ENCODE measurements at regions not wholly inside any gene's neighbourhood (a gene's known extent, or its start where the extent isn't known, plus 50 kb on each side); places are given as distances from the start of the nearest gene placed in this dataset.

GRCh38 chr4:52212702-52213101 is 161.6 kb downstream of the SPATA18 start:
- TF ChIP-seq, protein P1, sequence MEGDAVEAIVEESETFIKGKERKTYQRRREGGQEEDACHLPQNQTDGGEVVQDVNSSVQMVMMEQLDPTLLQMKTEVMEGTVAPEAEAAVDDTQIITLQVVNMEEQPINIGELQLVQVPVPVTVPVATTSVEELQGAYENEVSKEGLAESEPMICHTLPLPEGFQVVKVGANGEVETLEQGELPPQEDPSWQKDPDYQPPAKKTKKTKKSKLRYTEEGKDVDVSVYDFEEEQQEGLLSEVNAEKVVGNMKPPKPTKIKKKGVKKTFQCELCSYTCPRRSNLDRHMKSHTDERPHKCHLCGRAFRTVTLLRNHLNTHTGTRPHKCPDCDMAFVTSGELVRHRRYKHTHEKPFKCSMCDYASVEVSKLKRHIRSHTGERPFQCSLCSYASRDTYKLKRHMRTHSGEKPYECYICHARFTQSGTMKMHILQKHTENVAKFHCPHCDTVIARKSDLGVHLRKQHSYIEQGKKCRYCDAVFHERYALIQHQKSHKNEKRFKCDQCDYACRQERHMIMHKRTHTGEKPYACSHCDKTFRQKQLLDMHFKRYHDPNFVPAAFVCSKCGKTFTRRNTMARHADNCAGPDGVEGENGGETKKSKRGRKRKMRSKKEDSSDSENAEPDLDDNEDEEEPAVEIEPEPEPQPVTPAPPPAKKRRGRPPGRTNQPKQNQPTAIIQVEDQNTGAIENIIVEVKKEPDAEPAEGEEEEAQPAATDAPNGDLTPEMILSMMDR (IDR thresholded peaks at IDR 0.05; ENCODE audit: control insufficient read depth, extremely low read depth, insufficient read depth): no peak

DNA sequence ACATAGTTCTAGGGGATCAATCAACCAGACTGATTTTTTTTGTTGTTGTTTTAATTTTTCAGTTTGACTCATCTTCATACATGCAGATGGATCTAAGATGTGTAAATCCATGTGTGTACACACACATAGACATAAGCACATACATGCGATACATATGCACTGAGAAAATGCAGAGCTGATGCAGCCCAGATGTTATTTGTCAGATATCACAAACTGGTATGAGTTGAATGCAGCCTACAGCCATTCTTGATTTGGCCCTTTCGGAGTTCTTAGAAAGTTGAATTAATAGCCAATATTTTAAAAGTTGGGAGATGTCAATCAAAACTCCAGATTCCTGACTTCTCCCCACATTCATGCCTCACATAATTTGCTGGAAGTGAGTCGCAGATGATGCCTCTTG is 180.4 kb downstream of the SPATA18 start:
- TF ChIP-seq, protein P1 (IDR thresholded peaks at IDR 0.05; ENCODE audit: control insufficient read depth, extremely low read depth, insufficient read depth): no peak

More at GRCh38 chr4:52212702-52213101, 161.6 kb downstream of the SPATA18 start:
- no peak for DNase-seq (ENCODE audit: low read depth)
- no peak overlapping the region for H3K4me3 ChIP-seq (ENCODE audit: low read depth, low read length)

GRCh38 chr4:52234561-52235440 is 183.7 kb downstream of the SPATA18 start:
- DNase-seq (ENCODE audit: low read depth): peak; percentile 43
- no peak overlapping the region for H3K4me3 ChIP-seq (ENCODE audit: low read depth, low read length)
- TF ChIP-seq, protein P1 (IDR thresholded peaks at IDR 0.05; ENCODE audit: control insufficient read depth, extremely low read depth, insufficient read depth): peak; percentile 75

More for the DNA sequence above, 180.4 kb downstream of the SPATA18 start:
- H3K4me3 ChIP-seq (ENCODE audit: low read depth, low read length): no peak overlapping the region
- DNase-seq (ENCODE audit: low read depth): no peak

DNA sequence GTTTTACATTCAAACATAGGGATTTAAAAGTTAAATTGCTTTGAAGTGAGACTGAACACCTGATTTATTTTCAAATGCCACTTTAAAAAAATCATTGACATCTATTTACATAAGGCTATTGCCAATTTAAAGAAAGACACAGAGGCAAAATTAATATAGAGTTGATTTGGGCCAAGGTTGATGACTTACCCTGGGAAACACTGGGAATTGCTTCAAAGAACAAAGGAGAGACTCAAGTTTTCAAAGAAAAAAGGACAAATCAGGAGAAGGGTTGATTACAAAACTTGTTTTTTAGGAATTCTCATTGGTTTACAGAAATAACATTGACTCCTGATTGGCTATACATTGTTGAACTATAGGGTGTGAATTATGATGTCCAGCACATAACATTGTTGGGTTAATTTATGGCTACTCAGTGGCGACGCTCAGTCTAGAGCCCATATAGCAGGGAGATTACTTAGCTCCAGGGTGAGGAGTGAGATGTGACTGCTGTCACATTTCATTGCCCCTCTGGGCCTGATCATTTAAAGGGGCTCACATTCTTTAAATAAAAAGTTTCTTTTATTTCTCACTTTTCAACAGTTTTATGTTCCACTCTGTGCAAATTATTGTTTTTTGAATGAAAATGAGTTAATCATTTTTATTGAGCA is 184.6 kb downstream of the SPATA18 start:
- no peak for DNase-seq (ENCODE audit: low read depth)
- H3K4me3 ChIP-seq (ENCODE audit: low read depth, low read length): no peak overlapping the region
- TF ChIP-seq, protein P1 (IDR thresholded peaks at IDR 0.05; ENCODE audit: control insufficient read depth, extremely low read depth, insufficient read depth): no peak

DNA sequence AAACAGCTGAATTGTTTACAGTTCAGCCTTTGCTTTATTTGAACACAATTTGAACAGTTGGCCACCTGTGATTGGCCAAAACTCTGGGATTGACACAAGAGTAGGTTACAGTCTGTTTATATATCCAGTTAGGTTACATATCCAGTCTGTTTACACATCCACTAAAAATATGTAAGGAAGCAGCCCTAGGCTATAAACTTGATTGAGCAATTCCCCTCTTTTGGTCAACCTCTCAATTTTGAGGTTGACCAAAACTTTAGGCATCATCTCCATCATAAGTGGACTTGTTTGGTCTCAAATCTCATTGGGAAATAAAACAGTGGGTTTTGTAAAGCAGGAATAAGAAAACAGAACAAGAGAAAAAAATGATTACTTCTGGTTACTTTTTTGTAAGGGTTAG is 190.8 kb downstream of the SPATA18 start:
- TF ChIP-seq, protein P1 (IDR thresholded peaks at IDR 0.05; ENCODE audit: control insufficient read depth, extremely low read depth, insufficient read depth): no peak
- no peak overlapping the region for H3K4me3 ChIP-seq (ENCODE audit: low read depth, low read length)
- no peak for DNase-seq (ENCODE audit: low read depth)

- H3K4me3 ChIP-seq (ENCODE audit: low read depth, low read length): no peak overlapping the region
- DNase-seq (ENCODE audit: low read depth): no peak
- TF ChIP-seq, protein P1 (IDR thresholded peaks at IDR 0.05; ENCODE audit: control insufficient read depth, extremely low read depth, insufficient read depth): no peak
Measured at GRCh38 chr4:52243367-52243766, 192.3 kb downstream of the SPATA18 start.
